HUES64 (cell line): ENCODE measurements at regions not wholly inside any gene's neighbourhood (a gene's known extent, or its start where the extent isn't known, plus 50 kb on each side); places are given as distances from the start of the nearest gene placed in this dataset.
"Not testable (repeated sequence)": the region's sequence is repeated elsewhere in the genome, so short reads cannot be mapped to it uniquely, and the experiment has no call there.

Experiments
- H3K27ac ChIP-seq: 2 replicates; pipeline ENCODE4 v1.7.0; 2013; ENCODE audit warnings: low read depth, low read length, inconsistent platforms
- H3K27me3 ChIP-seq: 2 replicates; pipeline ENCODE4 v1.6.1; 2013; ENCODE audit warnings: mild to moderate bottlenecking, low read length; ENCODE audit not compliant: insufficient read depth
- H3K36me3 ChIP-seq: 2 replicates; pipeline ENCODE4 v1.6.1; 2013; ENCODE audit warnings: mild to moderate bottlenecking, low read length; ENCODE audit not compliant: insufficient read depth
- H3K4me1 ChIP-seq: 2 replicates; pipeline ENCODE4 v1.6.1; 2013; ENCODE audit warnings: mild to moderate bottlenecking, low read length, moderate library complexity; ENCODE audit not compliant: insufficient read depth
- H3K4me3 ChIP-seq: 2 replicates; pipeline ENCODE4 v1.5.1; 2013; ENCODE audit warnings: mild to moderate bottlenecking, low read length, moderate library complexity
- H3K9ac ChIP-seq: 2 replicates; pipeline ENCODE4 v1.6.1; 2013; ENCODE audit warnings: mild to moderate bottlenecking, low read depth, low read length
- H3K9me3 ChIP-seq: 2 replicates; pipeline ENCODE4 v1.6.1; 2013; ENCODE audit warnings: low read depth, low read length; ENCODE audit not compliant: insufficient read depth
- WGBS: fragments of 150-250, 120-280 bp; methylation state at CpG from one replicate; pipeline ENCODE4 v1.1.7; 2013; ENCODE audit warnings: missing lambda C conversion rate; 5-methylcytosine and 5-hydroxymethylcytosine counted together

- H3K9me3 ChIP-seq, result peaks cover 9% of the 10 kb centered on the region
- no peaks in the 10 kb centered on the region for H3K27me3 ChIP-seq
- H3K9ac ChIP-seq, result no peak overlapping the region
- H3K27ac ChIP-seq, result no peak overlapping the region
- 72% methylated on average over 1 of the region's 1 CpG for WGBS
- H3K4me3 ChIP-seq, result no peak overlapping the region
- H3K4me1 ChIP-seq, result no peaks in the 10 kb centered on the region
- H3K36me3 ChIP-seq, result no peaks in the 10 kb centered on the region
Observed at GRCh38 chr11:92168936-92169335, 55.7 kb upstream of the FAT3 start.

GRCh38 chr11:92167571-92167970 lies 57.0 kb upstream of the FAT3 start:
- Histone ChIP-seq H3K4me3 (no peak overlapping the region), H3K9ac (no peak overlapping the region), H3K9me3 (peaks cover 9% of the 10 kb centered on the region), H3K4me1 (no peaks in the 10 kb centered on the region), H3K27ac (no peak overlapping the region), H3K36me3 (no peaks in the 10 kb centered on the region), H3K27me3 (no peaks in the 10 kb centered on the region)
- WGBS, result 94% methylated on average over 4 of the region's 4 CpGs

- Histone ChIP-seq H3K4me1 (no peaks in the 10 kb centered on the region), H3K9ac (no peak overlapping the region), H3K27ac (no peak overlapping the region), H3K4me3 (no peak overlapping the region), H3K36me3 (no peaks in the 10 kb centered on the region), H3K27me3 (no peaks in the 10 kb centered on the region), H3K9me3 (peaks cover 9% of the 10 kb centered on the region)
- WGBS, result 85% methylated on average over 3 of the region's 3 CpGs
Observed at GRCh38 chr11:92166335-92166734, 58.3 kb upstream of the FAT3 start.

GRCh38 chr11:92163879-92164278 lies 60.7 kb upstream of the FAT3 start:
- Histone ChIP-seq H3K4me3 (no peak overlapping the region), H3K36me3 (no peaks in the 10 kb centered on the region), H3K4me1 (no peaks in the 10 kb centered on the region), H3K9me3 (peaks cover 5% of the 10 kb centered on the region), H3K27me3 (no peaks in the 10 kb centered on the region), H3K27ac (no peak overlapping the region), H3K9ac (no peak overlapping the region)
- 100% methylated on average over 1 of the region's 1 CpG for WGBS

- no peaks in the 10 kb centered on the region for H3K9me3 ChIP-seq
- WGBS, result 89% methylated on average over 1 of the region's 2 CpGs
- H3K4me3 ChIP-seq, result no peak overlapping the region
- no peaks in the 10 kb centered on the region for H3K4me1 ChIP-seq
- no peak overlapping the region for H3K27ac ChIP-seq
- no peaks in the 10 kb centered on the region for H3K36me3 ChIP-seq
- no peak overlapping the region for H3K9ac ChIP-seq
- no peaks in the 10 kb centered on the region for H3K27me3 ChIP-seq
Observed at GRCh38 chr11:92162776-92163175, 61.8 kb upstream of the FAT3 start.

GRCh38 chr11:92159931-92160330 lies 64.7 kb upstream of the FAT3 start:
- no CpG with 5 or more reads among the region's 1 CpG for whole genome bisulfite sequencing

GRCh38 chr11:92157390-92157789 lies 67.2 kb upstream of the FAT3 start:
- H3K27me3 ChIP-seq, H3K36me3 ChIP-seq, H3K4me1 ChIP-seq, H3K27ac ChIP-seq, H3K9me3 ChIP-seq, H3K9ac ChIP-seq, H3K4me3 ChIP-seq: not testable (repeated sequence)
- WGBS, result 94% methylated on average over 35 of the region's 35 CpGs

More at GRCh38 chr11:92159931-92160330, 64.7 kb upstream of the FAT3 start:
- no peaks in the 10 kb centered on the region for H3K27me3 ChIP-seq
- H3K27ac ChIP-seq, result no peak overlapping the region
- no peaks in the 10 kb centered on the region for H3K36me3 ChIP-seq
- H3K4me3 ChIP-seq, result no peak overlapping the region
- no peaks in the 10 kb centered on the region for H3K9me3 ChIP-seq
- H3K4me1 ChIP-seq, result no peaks in the 10 kb centered on the region
- no peak overlapping the region for H3K9ac ChIP-seq

GRCh38 chr11:92154611-92155010 lies 70.0 kb upstream of the FAT3 start:
- H3K36me3 ChIP-seq, result no peaks in the 10 kb centered on the region
- no peaks in the 10 kb centered on the region for H3K9me3 ChIP-seq
- WGBS, result 91% methylated on average over 4 of the region's 4 CpGs
- peaks cover 6% of the 10 kb centered on the region; the same call in 1 of the 2 replicates for H3K4me1 ChIP-seq
- no peak overlapping the region for H3K9ac ChIP-seq
- no peak overlapping the region for H3K4me3 ChIP-seq
- H3K27ac ChIP-seq, result no peak overlapping the region
- no peaks in the 10 kb centered on the region for H3K27me3 ChIP-seq

- H3K36me3 ChIP-seq, result no peaks in the 10 kb centered on the region
- no peaks in the 10 kb centered on the region for H3K9me3 ChIP-seq
- H3K9ac ChIP-seq, result no peak overlapping the region
- H3K27ac ChIP-seq, result no peak overlapping the region
- peaks cover 6% of the 10 kb centered on the region; the same call in 1 of the 2 replicates for H3K4me1 ChIP-seq
- 89% methylated on average over 1 of the region's 2 CpGs for WGBS
- H3K4me3 ChIP-seq, result no peak overlapping the region
- no peaks in the 10 kb centered on the region for H3K27me3 ChIP-seq
Observed at GRCh38 chr11:92154110-92154509, 70.5 kb upstream of the FAT3 start.

- Histone ChIP-seq H3K9me3 (no peaks in the 10 kb centered on the region), H3K27me3 (no peaks in the 10 kb centered on the region), H3K36me3 (no peaks in the 10 kb centered on the region), H3K4me3 (no peak overlapping the region), H3K27ac (no peak overlapping the region), H3K4me1 (peaks cover 6% of the 10 kb centered on the region; the same call in 1 of the 2 replicates), H3K9ac (no peak overlapping the region)
- WGBS, result 92% methylated on average over 2 of the region's 2 CpGs
Observed at GRCh38 chr11:92153542-92153941, 71.1 kb upstream of the FAT3 start.

GRCh38 chr11:92152245-92152644 lies 72.4 kb upstream of the FAT3 start:
- Histone ChIP-seq H3K27ac (no peak overlapping the region), H3K4me1 (peaks cover 9% of the 10 kb centered on the region), H3K27me3 (no peaks in the 10 kb centered on the region), H3K4me3 (no peak overlapping the region), H3K9me3 (no peaks in the 10 kb centered on the region), H3K36me3 (no peaks in the 10 kb centered on the region), H3K9ac (no peak overlapping the region)
- 70% methylated on average over 7 of the region's 7 CpGs for WGBS

GRCh38 chr11:92149996-92150395 lies 74.6 kb upstream of the FAT3 start:
- H3K4me3 ChIP-seq, result no peak overlapping the region
- no peak overlapping the region for H3K27ac ChIP-seq
- H3K9me3 ChIP-seq, result no peaks in the 10 kb centered on the region
- H3K36me3 ChIP-seq, result no peaks in the 10 kb centered on the region
- no peak overlapping the region for H3K9ac ChIP-seq
- H3K27me3 ChIP-seq, result no peaks in the 10 kb centered on the region
- 61% methylated on average over 2 of the region's 2 CpGs for WGBS
- H3K4me1 ChIP-seq, result peaks cover 9% of the 10 kb centered on the region
